ENCODE measurements at regions not wholly inside any gene's neighbourhood (a gene's known extent, or its start where the extent isn't known, plus 50 kb on each side); places are given as distances from the start of the nearest gene placed in this dataset.

- Histone ChIP-seq H3K4me3 (ENCODE audit: insufficient read depth, low read depth, low read length) (no peak overlapping the region), H3K4me1 (ENCODE audit: control insufficient read depth, insufficient read depth, low read length) (no peaks in the 10 kb centered on the region), H3K9ac (ENCODE audit: low read depth, low read length) (no peak overlapping the region), H3K23ac (ENCODE audit: low read depth, low read length) (no peak overlapping the region), H3K27ac (ENCODE audit: insufficient read depth, low read length) (no peak overlapping the region), H3K36me3 (ENCODE audit: control insufficient read depth, insufficient read depth, low read length) (no peaks in the 10 kb centered on the region), H3K9me1 (ENCODE audit: insufficient read depth, low read length) (no peaks in the 10 kb centered on the region), H2AK5ac (ENCODE audit: low read depth, low read length) (no peak overlapping the region), H4K91ac (ENCODE audit: insufficient read depth, low read depth, low read length) (no peak overlapping the region), H4K5ac (ENCODE audit: low read depth, low read length) (no peak overlapping the region), H2AK9ac (replicated peaks; ENCODE audit: low read depth, low read length, poor library complexity) (no peak overlapping the region), H3K9me3 (ENCODE audit: control insufficient read depth, insufficient read depth, low read length) (peaks cover 5% of the 10 kb centered on the region; the same call in 1 of the 2 replicates), H3K27me3 (ENCODE audit: control insufficient read depth, insufficient read depth, low read length) (no peaks in the 10 kb centered on the region), H2AFZ (replicated peaks; ENCODE audit: low read length, poor library complexity) (no peak overlapping the region), H3K56ac (ENCODE audit: extremely low read depth, insufficient read depth, low read length) (no peak overlapping the region), H2BK120ac (ENCODE audit: low read depth, low read length) (no peak overlapping the region), H2BK5ac (ENCODE audit: low read depth, low read length, poor library complexity, severe bottlenecking) (no peak overlapping the region), H4K8ac (ENCODE audit: low read depth in 2 of 2, low read length in 2 of 2) (no peak overlapping the region), H4K20me1 (ENCODE audit: insufficient read depth, low read length) (no peaks in the 10 kb centered on the region), H2BK20ac (ENCODE audit: low read depth, low read length) (no peak overlapping the region), H3K4me2 (ENCODE audit: low read depth, low read length) (no peak overlapping the region), H3K18ac (ENCODE audit: low read depth, low read length) (no peak overlapping the region), H3K14ac (replicated peaks; ENCODE audit: low read depth, low read length) (no peak overlapping the region), H3K79me1 (ENCODE audit: low read depth in 1 of 2, low read length in 2 of 2) (no peaks in the 10 kb centered on the region), H2BK15ac (ENCODE audit: low read depth, low read length) (no peak overlapping the region), H3K4ac (ENCODE audit: low read depth, low read length) (no peak overlapping the region)
- BruUV-seq (replicated peaks): no TSS peak
- intact Hi-C loops (cut with micrococcal nuclease) (no loop called here), dilution Hi-C loops (cut with HindIII; ENCODE audit: low sequenced_read_pairs, unreplicated experiment) (no loop called here), in situ Hi-C loops (cut with MboI; ENCODE audit: low sequenced_read_pairs) (no loop called here)
- POLR2A ChIA-PET (ENCODE audit: unreplicated experiment): no interaction called here
- DNase-seq: no peak
- no peak for TF ChIP-seq RCOR1 (IDR thresholded peaks at IDR 0.05; ENCODE audit: insufficient replicate concordance, low read length)
- no peak for TF ChIP-seq NFE2L2 (IDR thresholded peaks at IDR 0.05; ENCODE audit: low read depth, low read length)
- no peak for TF ChIP-seq CHD1 (IDR thresholded peaks at IDR 0.05; ENCODE audit: low read depth, low read length)
- TF ChIP-seq RFX5 (IDR thresholded peaks at IDR 0.05; ENCODE audit: low read depth, low read length): no peak
- TF ChIP-seq MAFK (IDR thresholded peaks at IDR 0.05; ENCODE audit: low read depth, low read length): no peak
- no peak for TF ChIP-seq RAD21 (IDR thresholded peaks at IDR 0.05; ENCODE audit: low read length)
- no peak for TF ChIP-seq SMC3 (IDR thresholded peaks at IDR 0.05; ENCODE audit: low read depth, low read length)
- no peak for TF ChIP-seq CEBPB (IDR thresholded peaks at IDR 0.05; ENCODE audit: low read depth, low read length)
- no peak for TF ChIP-seq CTCF (conservative IDR thresholded peaks at IDR 0.05; ENCODE audit: low read depth, low read length)
- ATAC-seq (ENCODE audit: low read depth): no peak
- no CpG with 5 or more reads among the region's 2 CpGs for WGBS, 2 experiments (ENCODE audit: extremely low coverage in 2 of 2, insufficient read length in 1 of 2)
- CTCF ChIA-PET: no interaction called here
These were observed 925.0 kb upstream of the MAN1A1 start for GRCh38 chr6:120274547-120274946.

Measured in IMR-90 (cell line).